PC-3 (cell line): ENCODE measurements at regions not wholly inside any gene's neighbourhood (a gene's known extent, or its start where the extent isn't known, plus 50 kb on each side); places are given as distances from the start of the nearest gene placed in this dataset.

ENCODE experiments used
- EZH2 ChIP-seq: fragments of 300-600 bp; sonication (generic); IDR thresholded peaks from one replicate; pipeline ENCODE4 v1.6.1; 2017; ENCODE audit warnings: antibody characterized with exemption, mild to moderate bottlenecking, low read length; ENCODE audit not compliant: unreplicated experiment
- EZH2phosphoT487 ChIP-seq: fragments of 300-600 bp; sonication (generic); IDR thresholded peaks from 2 replicates; pipeline ENCODE4 v1.6.1; 2018; ENCODE audit warnings: mild to moderate bottlenecking, antibody characterized with exemption, low read length, borderline replicate concordance
- TF ChIP-seq, protein P1 (sequence below): fragments of 300-600 bp; sonication (generic); conservative IDR thresholded peaks from 2 replicates; pipeline ENCODE4 v1.5.1; 2017; ENCODE audit warnings: antibody characterized with exemption, low read depth, mild to moderate bottlenecking, low read length

GRCh38 chr16:29139261-29139802, 154.5 kb downstream of the LAT start:
- TF ChIP-seq, protein P1, sequence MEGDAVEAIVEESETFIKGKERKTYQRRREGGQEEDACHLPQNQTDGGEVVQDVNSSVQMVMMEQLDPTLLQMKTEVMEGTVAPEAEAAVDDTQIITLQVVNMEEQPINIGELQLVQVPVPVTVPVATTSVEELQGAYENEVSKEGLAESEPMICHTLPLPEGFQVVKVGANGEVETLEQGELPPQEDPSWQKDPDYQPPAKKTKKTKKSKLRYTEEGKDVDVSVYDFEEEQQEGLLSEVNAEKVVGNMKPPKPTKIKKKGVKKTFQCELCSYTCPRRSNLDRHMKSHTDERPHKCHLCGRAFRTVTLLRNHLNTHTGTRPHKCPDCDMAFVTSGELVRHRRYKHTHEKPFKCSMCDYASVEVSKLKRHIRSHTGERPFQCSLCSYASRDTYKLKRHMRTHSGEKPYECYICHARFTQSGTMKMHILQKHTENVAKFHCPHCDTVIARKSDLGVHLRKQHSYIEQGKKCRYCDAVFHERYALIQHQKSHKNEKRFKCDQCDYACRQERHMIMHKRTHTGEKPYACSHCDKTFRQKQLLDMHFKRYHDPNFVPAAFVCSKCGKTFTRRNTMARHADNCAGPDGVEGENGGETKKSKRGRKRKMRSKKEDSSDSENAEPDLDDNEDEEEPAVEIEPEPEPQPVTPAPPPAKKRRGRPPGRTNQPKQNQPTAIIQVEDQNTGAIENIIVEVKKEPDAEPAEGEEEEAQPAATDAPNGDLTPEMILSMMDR, result no peak
- TF ChIP-seq EZH2phosphoT487 (no peak), EZH2 (no peak)
